Gastrocnemius medialis (tissue), 4 donors: ENCODE measurements at regions not wholly inside any gene's neighbourhood (a gene's known extent, or its start where the extent isn't known, plus 50 kb on each side); places are given as distances from the start of the nearest gene placed in this dataset.

Experiments
- ATAC-seq, 2 donors: fragments of 150-250 bp; one replicate each; pipeline ENCODE4 v1.9.1; 2016
- DNase-seq, 2 donors: peaks; one replicate each; pipeline ENCODE4 v3.0.0-alpha.2; 2019
- H3K27ac ChIP-seq, 4 donors: fragments of 200-600 bp; sonication (generic); 1 replicate in 1 of 4; 2 replicates in 3 of 4; pipeline ENCODE4 v1.5.1; 2016 to 2018; ENCODE audit warnings: mild to moderate bottlenecking in 2 of 4, moderate library complexity in 1 of 4
- H3K27me3 ChIP-seq, 3 donors: fragments of 200-600 bp; sonication (generic) in 2 of 3; 1 replicate in 1 of 3; 2 replicates in 2 of 3; pipeline versions ENCODE4 v1.5.1 to v1.6.0; 2016 to 2019; ENCODE audit warnings: mild to moderate bottlenecking in 1 of 3, moderate library complexity in 1 of 3
- H3K36me3 ChIP-seq, 2 donors: fragments of 200-600 bp; sonication (generic) in 1 of 2; one replicate each; pipeline ENCODE4 v1.5.1; 2017 to 2018
- H3K4me1 ChIP-seq, 2 donors: fragments of 200-600 bp; sonication (generic) in 1 of 2; one replicate each; pipeline ENCODE4 v1.5.1; 2016 to 2017; ENCODE audit warnings: mild to moderate bottlenecking in 2 of 2
- H3K4me3 ChIP-seq, 4 donors: fragments of 200-600 bp; sonication (generic) in 3 of 4; 1 replicate in 1 of 4; 2 replicates in 3 of 4; pipeline ENCODE4 v1.5.1; 2016 to 2019; ENCODE audit warnings: mild to moderate bottlenecking in 2 of 4
- H3K9me3 ChIP-seq, 3 donors: fragments of 200-600 bp; sonication (generic) in 2 of 3; 1 replicate in 1 of 3; 2 replicates in 2 of 3; pipeline ENCODE4 v1.5.1; 2016 to 2019
- POLR2A ChIP-seq, 2 donors: fragments of 450-650 bp; IDR thresholded peaks; one replicate each; pipeline ENCODE4 v1.6.1; 2017; ENCODE audit warnings: antibody characterized with exemption in 2 of 2, mild to moderate bottlenecking in 2 of 2, moderate library complexity in 2 of 2
- in situ Hi-C, 4 donors: fragments of 200-750 bp; cut with MboI; loops; one replicate each; pipeline versions ENCODE4 v1.15.0 to v1.8.0; 2017; ENCODE audit warnings: low sequenced_read_pairs in 4 of 4
- intact Hi-C: fragments of 100-400 bp; cut with DNase I; formaldehyde crosslinking; loops from one replicate; pipeline ENCODE4 v1.15.1; 2023; ENCODE audit warnings: low total_unique reads
- TF ChIP-seq, protein P1 (sequence below), 5 experiments: fragments of 450-650 bp in 3 of 5; fragments of 200-600 bp in 2 of 5; sonication (generic) in 2 of 5; IDR thresholded peaks in 4 of 5; conservative IDR thresholded peaks in 1 of 5; 1 replicate in 4 of 5; 2 replicates in 1 of 5; pipeline ENCODE4 v1.5.1; 2016 to 2019; ENCODE audit warnings: antibody characterized with exemption in 5 of 5, mild to moderate bottlenecking in 3 of 5, moderate library complexity in 3 of 5

DNA sequence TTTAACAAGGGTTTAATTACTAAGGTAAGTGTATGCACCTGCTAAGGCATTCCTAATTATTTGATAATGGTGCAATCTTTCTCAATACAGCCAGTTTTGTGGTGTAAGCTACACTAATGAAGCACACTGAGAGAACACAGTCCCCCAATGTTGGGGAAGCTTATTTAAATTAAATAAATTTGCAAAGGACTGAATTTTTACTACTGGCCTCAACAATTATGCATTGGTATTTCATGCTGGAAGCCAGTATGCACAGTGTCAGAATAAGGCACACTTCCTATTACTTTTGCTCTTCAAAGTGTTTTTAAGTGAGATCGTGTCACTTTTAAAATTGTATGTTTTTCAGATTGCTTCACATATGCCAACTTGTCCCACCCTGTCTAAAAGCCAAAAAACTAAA lies 103.2 kb upstream of the ZNF521 start:
- intact Hi-C loops, result no loop called here
- ATAC-seq, result no peak
- in situ Hi-C loops, result no loop called here
- Histone ChIP-seq H3K27me3 (no peaks in the 10 kb centered on the region), H3K4me3 (no peak overlapping the region), H3K36me3 (no peaks in the 10 kb centered on the region), H3K4me1 (no peaks in the 10 kb centered on the region), H3K27ac (no peak overlapping the region), H3K9me3 (no peaks in the 10 kb centered on the region)
- TF ChIP-seq, protein P1, sequence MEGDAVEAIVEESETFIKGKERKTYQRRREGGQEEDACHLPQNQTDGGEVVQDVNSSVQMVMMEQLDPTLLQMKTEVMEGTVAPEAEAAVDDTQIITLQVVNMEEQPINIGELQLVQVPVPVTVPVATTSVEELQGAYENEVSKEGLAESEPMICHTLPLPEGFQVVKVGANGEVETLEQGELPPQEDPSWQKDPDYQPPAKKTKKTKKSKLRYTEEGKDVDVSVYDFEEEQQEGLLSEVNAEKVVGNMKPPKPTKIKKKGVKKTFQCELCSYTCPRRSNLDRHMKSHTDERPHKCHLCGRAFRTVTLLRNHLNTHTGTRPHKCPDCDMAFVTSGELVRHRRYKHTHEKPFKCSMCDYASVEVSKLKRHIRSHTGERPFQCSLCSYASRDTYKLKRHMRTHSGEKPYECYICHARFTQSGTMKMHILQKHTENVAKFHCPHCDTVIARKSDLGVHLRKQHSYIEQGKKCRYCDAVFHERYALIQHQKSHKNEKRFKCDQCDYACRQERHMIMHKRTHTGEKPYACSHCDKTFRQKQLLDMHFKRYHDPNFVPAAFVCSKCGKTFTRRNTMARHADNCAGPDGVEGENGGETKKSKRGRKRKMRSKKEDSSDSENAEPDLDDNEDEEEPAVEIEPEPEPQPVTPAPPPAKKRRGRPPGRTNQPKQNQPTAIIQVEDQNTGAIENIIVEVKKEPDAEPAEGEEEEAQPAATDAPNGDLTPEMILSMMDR (IDR thresholded peaks at IDR 0.05 in 4 of 5, conservative IDR thresholded peaks at IDR 0.05 in 1 of 5), result no peak
- no peak for TF ChIP-seq POLR2A (IDR thresholded peaks at IDR 0.05)
- DNase-seq, result no peak

DNA sequence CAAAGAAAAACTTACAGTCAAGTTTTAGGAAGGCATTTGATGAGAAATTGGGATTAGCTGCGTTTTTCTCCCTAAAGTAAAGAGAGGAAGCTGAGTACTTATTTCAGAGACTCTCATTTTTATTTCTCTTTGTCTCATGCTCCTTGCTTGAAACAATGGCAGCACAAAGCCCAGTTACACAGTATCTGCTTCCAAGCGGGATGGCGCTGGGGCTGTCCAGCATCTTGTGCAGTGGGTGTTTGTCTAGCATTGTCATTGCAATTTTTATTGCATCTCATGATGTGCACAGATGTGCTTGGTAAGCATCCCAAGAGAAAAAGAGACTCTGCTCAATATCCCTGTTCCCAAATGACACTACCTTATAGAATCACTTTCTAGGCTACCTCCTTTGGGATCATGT lies 102.8 kb upstream of the ZNF521 start:
- Histone ChIP-seq H3K4me1 (no peaks in the 10 kb centered on the region), H3K27ac (no peak overlapping the region), H3K4me3 (no peak overlapping the region), H3K27me3 (no peaks in the 10 kb centered on the region), H3K36me3 (no peaks in the 10 kb centered on the region), H3K9me3 (no peaks in the 10 kb centered on the region)
- intact Hi-C loops, result no loop called here
- in situ Hi-C loops, result no loop called here
- no peak for DNase-seq
- ATAC-seq, result no peak
- TF ChIP-seq POLR2A (IDR thresholded peaks at IDR 0.05), result no peak
- TF ChIP-seq, protein P1 (IDR thresholded peaks at IDR 0.05 in 4 of 5, conservative IDR thresholded peaks at IDR 0.05 in 1 of 5), result no peak

GRCh38 chr18:25454270-25454659 lies 102.3 kb upstream of the ZNF521 start:
- in situ Hi-C loops (no loop called here), intact Hi-C loops (no loop called here)
- DNase-seq, result no peak
- no peak overlapping the region for H3K27ac ChIP-seq
- H3K36me3 ChIP-seq, result no peaks in the 10 kb centered on the region
- ATAC-seq, result no peak
- no peaks in the 10 kb centered on the region for H3K27me3 ChIP-seq
- no peak overlapping the region for H3K4me3 ChIP-seq
- TF ChIP-seq, protein P1 (IDR thresholded peaks at IDR 0.05 in 4 of 5, conservative IDR thresholded peaks at IDR 0.05 in 1 of 5), result no peak
- no peak for TF ChIP-seq POLR2A (IDR thresholded peaks at IDR 0.05)
- H3K4me1 ChIP-seq, result no peaks in the 10 kb centered on the region
- H3K9me3 ChIP-seq, result no peaks in the 10 kb centered on the region

GRCh38 chr18:25453556-25454269 lies 101.7 kb upstream of the ZNF521 start:
- DNase-seq, result peak in 1 of 2 donors; percentile 38
- Histone ChIP-seq H3K9me3 (no peaks in the 10 kb centered on the region), H3K27me3 (no peaks in the 10 kb centered on the region), H3K27ac (no peak overlapping the region), H3K4me1 (no peaks in the 10 kb centered on the region), H3K36me3 (no peaks in the 10 kb centered on the region), H3K4me3 (no peak overlapping the region)
- TF ChIP-seq POLR2A (IDR thresholded peaks at IDR 0.05), result no peak
- TF ChIP-seq, protein P1 (IDR thresholded peaks at IDR 0.05 in 4 of 5, conservative IDR thresholded peaks at IDR 0.05 in 1 of 5), result no peak
- peak; percentile 72 to 75 for ATAC-seq
- intact Hi-C loops (no loop called here), in situ Hi-C loops (no loop called here)
